ENCODE measurements at regions not wholly inside any gene's neighbourhood (a gene's known extent, or its start where the extent isn't known, plus 50 kb on each side); places are given as distances from the start of the nearest gene placed in this dataset.

DNA sequence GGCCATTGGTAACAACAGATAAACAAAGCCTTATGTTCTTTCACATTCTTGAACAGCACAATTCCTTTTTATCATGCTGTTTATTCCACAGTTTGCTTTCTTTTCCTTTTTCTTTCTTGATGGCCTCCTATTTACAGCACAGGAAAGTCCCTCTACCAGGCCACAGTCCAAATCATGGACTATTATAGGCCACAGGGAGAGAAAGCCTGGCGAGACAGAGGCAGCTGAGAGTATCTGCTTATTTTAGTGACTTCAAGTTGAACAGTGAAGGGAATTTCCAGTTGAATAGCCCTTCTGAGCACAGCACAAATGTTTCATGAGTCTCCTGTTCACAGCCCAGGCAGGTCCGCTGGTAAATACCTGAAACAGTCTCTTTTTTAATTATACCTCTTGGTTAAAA, 263.7 kb upstream of the ARID1B start:
- no peak for DNase-seq (ENCODE audit: low spot score)

DNA sequence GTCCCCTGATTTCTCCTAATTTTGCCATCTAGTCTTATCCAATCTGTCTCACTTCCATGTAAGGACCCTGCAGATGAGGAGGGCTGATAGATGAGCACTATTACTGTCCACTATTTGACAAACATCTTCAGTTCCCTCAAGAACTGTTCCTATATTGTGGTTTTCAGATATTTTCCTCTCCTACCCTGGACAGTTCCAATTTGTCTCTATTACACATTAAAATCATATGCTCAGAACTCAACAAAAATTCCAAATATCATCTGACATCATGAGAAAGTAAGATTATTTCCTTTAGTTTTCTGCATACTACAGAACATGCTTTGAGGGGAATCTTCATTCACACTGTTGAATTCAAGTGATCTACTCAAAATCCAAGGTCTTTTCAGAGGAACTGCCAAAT, 265.6 kb upstream of the ARID1B start:
- DNase-seq (ENCODE audit: low spot score): no peak

DNA sequence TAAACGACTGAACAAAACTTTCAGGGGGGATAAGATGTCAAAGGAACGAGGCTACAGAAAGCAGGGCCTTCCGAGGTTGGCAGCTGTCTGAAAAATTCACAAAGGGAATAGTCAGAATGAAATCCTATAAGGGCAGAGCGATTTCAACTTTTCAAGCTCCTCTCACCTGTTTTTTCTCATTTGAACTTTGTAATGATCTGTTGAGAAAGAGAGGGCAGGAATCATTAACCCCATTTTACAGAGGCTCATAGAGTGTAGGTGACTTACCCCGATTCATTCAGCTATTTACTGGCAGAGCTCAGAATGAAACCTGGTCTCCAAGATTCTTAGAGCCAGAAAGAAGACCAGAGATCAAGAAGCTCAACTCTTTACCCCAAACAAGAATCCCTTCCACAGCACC, 266.1 kb upstream of the ARID1B start:
- DNase-seq (ENCODE audit: low spot score): no peak

DNA sequence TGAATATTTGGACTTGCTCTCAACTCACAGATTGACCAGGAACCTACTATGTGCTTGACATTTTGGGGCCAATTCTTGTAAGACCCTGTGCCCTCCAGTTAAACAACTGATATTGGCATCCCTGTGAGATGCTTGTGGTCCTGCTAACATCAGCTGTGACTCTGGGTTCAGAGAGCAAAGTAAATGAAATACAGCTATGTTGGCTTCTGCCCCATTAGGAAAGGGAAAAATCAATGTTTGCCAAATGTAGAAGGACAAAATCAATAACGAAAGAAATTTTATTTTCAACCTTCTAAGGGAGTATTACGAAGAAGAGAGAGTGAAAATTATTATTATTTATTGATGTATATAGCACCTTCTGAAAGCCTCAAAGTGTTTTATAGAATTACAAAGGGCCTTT, 266.9 kb upstream of the ARID1B start:
- DNase-seq (ENCODE audit: low spot score): no peak

DNA sequence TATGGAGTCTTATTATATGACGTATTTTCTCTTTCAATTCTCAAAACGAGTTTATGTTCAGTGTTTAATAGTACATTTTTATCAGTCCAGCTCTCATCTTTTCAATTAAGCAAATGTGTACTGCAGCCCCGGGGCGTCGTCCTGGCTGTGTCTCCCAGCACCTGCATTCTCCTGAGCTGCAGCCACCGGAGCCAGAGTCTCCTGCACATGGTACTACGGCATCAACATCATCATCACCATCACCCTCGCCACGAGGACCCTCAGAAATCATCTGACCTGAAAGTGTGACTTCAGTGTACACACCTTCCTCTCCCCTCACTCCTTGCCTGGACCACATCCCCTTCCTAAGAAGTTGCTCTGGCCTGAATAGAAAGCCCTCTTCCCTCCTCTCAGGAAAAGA, 267.7 kb upstream of the ARID1B start:
- no peak for DNase-seq (ENCODE audit: low spot score)

DNA sequence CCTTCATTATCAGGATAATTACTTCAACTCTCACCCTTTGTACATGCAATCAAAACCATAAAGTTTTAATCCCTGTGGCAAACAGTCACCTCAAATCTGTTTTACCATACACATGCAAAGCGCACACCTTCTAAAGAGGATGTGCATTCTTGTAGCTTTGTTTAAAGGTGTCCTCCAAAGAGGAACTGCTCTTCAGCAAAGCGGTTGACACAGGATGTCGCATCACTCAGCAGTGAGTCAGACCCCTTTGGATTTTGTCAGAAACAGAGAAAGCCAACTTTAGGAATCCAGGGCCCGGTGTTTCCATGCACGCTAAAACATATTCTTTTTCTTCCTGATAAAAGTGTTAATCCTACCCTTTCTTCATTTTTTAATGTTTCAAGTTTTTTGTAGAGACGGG, 268.3 kb upstream of the ARID1B start:
- DNase-seq (ENCODE audit: low spot score): no peak

DNA sequence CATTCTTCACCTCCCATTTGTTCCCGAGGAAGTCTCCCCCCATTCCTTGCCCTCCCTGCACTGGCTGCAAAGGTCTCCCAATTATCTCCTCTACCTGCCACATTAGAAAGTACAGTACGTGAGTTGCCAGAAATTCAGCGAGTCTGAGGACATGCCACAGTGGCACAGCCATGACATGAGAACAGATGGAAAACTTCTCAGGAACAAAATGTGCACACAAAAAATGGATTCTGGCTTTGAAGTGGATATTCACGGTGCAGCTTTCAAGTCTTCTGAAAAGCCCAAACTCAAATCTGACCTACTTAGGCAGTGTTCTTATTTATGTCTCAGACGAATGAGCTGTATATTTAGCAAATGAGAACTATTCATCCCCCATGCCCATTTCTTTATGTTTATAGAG, 269.1 kb upstream of the ARID1B start:
- DNase-seq (ENCODE audit: low spot score): peak; percentile 7

DNA sequence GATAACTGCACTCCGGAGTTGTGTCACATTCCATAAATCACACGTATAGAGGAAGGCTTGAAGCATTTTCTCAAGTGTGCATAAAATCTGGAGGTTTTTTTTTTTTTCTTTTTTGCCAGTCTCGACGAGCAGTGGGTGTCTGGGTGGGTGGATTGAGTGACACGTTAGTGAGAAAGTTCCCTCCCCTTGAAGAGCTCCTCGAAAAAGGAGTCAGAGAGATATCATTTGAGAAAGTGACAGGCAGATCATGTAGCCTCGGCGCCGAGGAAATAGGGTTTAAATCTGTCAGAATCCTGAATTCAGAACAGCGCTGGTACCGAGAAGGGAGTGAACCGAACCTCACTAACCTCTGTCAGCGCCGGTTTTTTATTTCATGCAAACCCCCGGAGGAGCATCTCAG, 269.5 kb upstream of the ARID1B start:
- peak; percentile 76 for DNase-seq (ENCODE audit: low spot score)

DNA sequence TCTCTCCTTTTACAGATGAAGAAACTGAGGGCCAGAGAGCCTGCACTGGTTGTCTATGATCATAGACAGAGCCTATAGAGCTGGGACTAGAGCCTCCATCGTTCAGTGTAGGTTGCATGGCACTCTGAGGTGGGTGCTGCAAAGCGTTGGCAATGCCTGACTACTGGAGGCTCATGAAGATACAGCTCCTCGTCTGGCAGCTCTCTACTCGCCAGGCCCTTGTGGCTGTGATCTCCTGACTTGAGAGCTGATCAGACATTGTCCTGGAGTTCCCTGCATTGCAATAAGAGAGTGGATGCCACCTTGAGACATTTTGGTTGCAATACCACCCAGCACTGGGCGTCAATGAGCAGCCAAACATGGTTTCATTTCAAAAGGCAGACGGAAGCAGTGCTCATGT, 270.1 kb upstream of the ARID1B start:
- DNase-seq (ENCODE audit: low spot score): no peak

DNA sequence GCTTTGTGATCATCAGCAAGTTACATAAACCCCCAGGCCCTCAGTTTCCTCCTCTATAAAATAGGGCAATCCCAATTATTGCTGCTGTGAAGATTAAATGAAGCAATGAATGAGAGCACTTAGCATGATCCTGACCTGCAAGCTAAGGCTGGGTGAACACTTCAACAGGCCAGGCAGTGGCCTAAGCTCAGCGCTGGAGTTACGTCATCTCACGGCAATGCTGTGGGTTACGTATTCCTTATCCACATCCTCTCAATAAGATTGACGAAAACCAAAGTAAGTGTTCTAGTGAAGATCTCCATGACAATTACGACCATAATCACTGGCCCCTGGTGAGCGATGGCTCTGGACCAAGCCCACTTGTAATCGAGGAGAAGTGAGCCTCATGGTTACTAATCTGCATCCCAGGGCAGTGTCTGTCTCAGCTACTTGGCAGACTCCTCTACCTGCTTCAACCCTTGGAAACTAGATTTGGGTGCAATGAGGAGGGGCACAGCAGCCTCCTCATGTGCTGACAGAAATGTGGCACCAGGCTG, 274.1 kb upstream of the ARID1B start:
- DNase-seq (ENCODE audit: low spot score): no peak

DNA sequence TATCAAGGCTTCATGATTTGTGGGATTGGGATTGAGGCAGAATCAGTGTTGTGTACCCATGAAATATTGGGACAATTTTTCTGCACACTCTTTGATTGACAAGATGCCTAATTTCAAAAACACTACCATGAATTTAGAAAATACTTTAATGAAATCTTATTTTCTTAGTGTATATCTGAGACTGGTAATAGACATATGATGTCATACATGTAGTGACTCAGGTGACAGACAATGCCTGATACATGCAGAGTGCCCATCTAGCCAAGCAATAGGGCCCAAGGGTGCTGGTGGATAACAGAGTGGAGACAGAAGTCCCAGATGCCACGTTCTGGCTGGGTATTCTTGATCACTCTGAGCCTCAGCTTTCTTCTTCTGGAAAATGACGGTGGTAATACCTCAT, 279.6 kb upstream of the ARID1B start:
- DNase-seq (ENCODE audit: low spot score): no peak

DNA sequence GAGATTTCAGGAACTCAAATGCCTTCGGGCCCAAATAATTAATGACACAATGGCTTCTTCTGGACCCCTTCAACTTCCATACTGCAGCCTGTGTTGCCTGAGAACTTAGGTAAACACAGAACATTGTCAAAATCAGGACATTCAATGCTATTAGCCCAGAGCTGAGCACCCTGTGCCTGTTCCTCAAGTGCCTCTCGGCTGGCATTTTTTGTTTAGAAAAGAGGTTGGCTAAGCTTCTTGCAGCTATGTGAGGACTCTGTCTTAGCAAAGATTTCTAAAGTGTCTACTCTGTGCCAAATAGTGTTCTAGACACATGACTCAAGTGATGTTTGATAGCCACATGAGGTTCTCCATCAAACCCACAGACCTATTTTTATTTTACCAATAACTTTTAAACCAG, 289.3 kb upstream of the ARID1B start:
- no peak for DNase-seq (ENCODE audit: low spot score)

DNA sequence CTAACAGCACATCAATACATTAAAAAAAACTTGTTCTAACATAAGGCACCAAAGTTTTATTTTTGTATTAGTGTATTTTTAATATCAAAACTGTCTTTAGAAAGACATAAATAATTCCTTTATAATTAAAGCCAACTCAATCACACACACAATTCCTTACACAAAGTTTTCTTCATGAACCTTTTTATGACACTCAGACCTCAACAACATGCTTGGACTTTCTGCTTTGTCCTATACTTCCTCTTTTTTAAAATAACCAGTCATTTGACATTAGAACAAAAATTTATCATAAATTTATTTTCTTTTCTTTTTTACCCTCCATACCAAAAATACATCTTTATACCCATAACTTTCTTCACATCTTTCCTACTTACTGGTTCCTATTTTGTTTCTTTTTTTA, 292.0 kb upstream of the ARID1B start:
- DNase-seq (ENCODE audit: low spot score): no peak

DNA sequence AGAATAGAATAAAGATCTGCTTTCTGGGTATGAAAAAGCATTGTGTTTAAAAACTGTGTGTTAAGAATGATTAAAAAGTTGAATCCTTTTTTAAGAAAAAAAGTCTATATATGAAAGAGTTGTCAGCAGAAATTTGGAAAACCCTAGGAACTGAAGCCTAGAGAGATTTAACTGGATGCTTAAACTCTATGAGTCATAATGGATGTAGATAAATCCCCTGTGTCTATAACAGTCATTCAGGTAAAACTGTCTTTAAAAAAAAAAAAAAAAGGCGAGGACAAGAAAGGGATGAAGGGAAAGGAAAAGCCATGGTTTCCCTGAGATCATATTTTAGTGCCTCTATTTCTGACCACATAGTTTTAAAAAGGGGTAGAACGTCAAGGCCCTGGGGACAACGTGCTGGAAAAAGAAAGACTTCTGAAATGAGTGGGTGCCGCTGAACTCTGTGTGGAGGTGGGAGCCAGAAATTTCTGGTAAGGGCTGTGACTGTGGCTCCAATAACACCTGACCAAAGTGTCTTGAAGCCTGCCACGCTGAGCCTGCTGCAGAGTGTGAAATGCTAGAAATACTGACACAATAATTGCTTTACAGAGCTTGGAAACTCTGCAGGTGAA, 302.6 kb upstream of the ARID1B start:
- no peak for DNase-seq (ENCODE audit: low spot score)

DNA sequence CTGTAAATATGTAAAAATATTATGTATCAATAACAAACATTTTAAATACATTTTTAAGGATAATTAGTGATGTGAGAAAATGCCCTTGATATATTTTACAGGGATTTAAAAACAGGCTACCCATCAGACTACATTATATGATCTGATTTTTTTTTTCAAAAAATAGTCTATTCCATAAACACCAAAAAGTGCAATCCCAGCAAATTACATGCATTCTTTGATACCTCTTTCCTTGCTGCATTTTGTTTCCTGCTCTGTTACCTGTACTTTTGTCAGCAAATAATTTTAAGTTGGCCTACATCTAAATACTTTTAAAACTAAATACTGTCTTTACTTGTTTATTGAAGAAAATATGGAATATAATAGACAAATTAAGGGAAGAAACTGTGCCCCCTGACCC, 306.2 kb upstream of the ARID1B start:
- DNase-seq (ENCODE audit: low spot score): no peak

DNA sequence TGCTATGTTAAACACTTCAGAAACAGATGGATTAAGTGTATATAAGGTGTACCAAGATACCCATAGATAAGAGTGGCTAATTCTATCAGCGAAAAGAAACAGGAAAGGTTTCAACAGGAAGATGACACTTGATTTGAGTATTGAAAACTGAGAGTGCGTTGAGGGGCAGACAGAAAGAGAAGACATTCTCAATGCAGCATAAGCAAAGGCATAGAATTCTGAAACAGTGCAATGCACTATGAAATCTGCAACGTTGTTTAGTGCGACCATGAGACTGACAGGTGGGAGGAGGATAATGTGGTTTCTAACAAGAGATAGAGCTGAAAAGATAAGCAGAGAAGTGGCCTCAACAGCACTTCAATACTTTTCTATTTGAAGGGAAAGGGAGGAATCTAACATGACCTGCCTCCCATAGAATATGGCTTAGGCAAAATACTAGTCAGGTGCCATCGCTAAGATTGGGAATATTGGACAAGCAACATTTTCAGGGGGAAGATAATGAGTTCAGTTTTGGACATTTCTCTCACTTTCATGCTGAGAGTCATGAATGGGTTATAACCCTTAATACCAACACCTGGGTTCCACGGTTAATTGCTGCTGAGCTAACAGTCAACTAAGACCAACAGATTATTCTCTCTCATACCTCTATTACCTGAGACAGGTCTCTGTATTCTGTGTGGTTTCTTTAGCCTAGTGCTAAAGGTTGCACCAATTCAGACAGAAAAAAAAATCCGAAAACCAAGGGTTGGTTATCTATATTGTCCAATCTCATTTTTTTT, 312.9 kb upstream of the ARID1B start:
- no peak for DNase-seq (ENCODE audit: low spot score)

DNA sequence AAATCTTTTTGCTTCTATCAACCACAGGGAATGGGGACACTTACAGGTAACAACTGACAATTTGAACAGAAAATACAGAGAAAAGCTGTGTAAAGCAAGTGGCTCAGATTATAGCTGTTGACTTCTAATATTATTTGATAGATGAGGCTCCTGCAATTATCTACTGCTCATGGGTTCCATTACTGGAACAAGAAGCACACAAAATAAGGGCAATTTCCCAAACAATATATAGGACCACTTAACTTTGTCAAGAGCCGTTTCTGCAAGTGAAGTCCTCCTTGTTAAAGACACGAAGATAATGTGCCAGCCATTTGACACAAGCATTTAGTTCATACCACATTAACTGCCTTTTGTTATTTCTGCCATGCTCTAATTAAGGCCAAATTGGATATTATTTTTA, 315.5 kb upstream of the ARID1B start:
- DNase-seq (ENCODE audit: low spot score): no peak

DNA sequence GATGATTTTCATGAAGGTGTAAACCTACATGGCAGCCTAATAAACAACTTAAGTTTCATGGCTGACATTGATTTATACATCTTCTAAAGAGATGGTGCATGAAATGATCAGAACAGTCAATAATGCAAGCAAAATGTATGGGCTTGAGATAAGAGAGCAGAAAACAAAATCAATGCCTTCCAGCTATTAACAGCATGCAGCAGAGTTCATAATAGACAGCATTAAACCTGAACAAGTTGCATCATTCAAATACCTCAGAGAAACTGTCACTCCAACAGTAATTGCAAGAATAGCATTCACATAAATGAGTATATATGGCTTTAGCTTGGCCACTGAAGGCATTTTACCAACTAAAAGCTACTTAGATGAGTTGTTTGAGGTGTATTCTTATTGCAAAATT, 319.6 kb upstream of the ARID1B start:
- DNase-seq (ENCODE audit: low spot score): no peak

DNA sequence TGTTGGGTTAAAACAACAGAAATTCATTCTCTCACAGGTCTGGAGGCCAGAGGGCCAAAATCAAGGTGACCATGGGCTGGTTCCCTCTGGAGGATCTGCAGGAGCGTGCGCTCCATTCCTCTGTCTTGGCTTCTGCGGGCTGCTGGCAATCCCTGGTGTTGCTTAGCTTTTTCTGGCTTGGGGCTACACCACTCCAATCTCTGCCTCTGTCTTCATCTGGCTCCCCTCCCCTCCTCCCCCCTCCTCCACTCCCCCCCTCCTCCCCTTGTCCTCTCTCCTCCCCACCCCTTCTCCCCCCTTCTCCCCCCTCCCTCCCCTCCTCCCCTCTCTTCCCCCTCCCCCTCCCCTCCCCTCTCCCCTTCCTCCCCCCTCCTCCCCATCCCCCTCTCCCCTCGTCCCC, 321.3 kb upstream of the ARID1B start:
- no peak for DNase-seq (ENCODE audit: low spot score)

DNA sequence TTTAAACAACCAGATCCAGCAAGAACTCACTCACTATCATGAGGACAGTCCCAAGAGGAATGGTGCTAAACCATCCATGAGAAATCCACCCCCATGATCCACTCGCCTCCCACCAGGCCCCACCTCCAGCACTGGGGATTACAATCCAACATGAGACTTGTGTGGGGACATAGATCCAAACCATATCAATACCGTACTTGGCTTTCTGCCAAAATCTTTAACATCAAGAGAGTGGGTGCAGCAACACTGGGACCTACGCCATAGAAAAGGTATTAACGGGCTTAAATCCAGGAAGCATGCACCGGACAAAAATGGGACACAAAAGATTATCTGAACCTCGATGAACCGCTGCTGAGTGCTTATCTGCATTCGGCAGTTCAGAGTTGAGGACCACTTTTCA, 322.3 kb upstream of the ARID1B start:
- no peak for DNase-seq (ENCODE audit: low spot score)

DNA sequence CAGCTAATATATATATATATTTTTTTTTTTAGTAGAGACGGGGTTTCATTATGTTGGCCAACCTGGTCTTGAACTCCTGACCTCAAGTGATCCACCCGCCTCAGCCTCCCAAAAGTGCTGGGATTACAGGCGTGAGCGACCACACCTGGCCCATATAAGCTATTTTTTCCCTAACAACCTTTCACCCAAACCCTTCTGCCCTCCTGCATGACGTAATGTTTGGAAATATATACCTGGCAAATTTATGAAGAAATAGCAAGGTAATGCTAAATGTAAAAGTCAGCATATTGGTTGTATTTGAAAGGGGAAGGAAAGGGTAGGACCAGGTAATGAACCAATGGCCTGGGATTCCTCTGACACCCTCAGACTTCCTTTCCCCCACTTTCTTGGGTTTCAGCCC, 325.5 kb upstream of the ARID1B start:
- no peak for DNase-seq (ENCODE audit: low spot score)

DNA sequence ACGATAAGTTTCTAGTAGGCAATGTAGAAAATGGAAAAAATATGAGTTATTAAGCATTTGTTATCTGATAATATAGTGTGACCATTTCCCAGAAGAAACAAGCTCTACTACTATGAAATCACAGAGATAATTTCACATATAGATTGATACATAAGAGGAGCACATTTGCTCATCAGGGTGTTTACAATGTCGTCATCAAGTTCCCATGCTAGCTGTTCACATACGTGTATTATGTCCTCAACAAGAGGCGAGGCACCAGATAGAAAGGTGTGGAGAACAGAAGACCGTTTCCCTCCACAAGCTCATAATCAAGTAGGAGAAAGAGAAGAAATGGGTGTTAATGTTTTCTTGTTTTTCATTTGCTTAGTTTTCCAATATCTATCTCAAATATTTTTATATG, 326.1 kb upstream of the ARID1B start:
- DNase-seq (ENCODE audit: low spot score): no peak

DNA sequence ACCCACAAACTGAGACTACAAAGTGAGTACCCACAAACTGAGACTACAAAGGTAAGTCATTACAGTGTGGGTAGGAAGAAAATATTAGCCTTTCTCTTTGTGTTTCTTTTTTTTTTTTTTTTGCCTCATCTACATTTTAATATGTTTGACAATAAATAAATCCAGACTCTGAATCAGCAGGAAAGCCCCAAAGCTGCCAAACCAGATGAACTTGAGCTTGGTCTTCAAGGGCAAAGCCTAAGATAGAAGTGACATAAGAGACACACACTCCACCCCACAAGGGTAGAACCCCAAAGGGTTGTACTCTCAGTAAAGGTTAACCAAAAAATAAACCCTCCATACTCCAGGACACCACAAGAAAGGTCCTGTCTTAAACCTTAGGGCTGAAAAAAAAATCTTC, 326.8 kb upstream of the ARID1B start:
- DNase-seq (ENCODE audit: low spot score): no peak

DNA sequence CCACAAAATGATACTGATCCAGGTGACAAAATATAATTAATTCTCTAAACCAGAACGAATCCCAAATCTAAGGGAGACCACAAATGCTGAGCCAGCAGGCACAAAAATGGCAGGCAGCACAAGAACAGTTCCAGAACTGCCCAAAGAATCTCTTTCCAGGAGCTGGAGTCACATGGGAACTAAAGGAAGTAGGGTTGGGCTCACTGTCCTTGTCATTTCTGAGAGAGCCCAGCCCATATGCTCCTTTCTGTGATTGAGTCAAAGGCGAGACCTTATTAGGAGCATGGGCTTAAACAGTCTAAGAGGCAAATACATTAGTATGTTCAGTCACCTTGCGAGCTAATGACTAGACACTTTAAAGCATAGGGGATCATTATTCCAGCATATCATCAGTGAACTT, 327.6 kb upstream of the ARID1B start:
- DNase-seq (ENCODE audit: low spot score): no peak
